Hematopoietic multipotent progenitor cell treated with erythropoietin and hydrocortisone succinate and interleukin-3 and kit ligand, for 4 days (in vitro differentiated cells): ENCODE measurements at regions not wholly inside any gene's neighbourhood (a gene's known extent, or its start where the extent isn't known, plus 50 kb on each side); places are given as distances from the start of the nearest gene placed in this dataset.

Experiments
- DNase-seq: peaks from one replicate; pipeline ENCODE4 v3.0.0-alpha.2; 2015

- no peak for DNase-seq
These were observed 235.7 kb downstream of the CDCA7 start for GRCh38 chr2:173590276-173590861.

GRCh38 chr2:173593109-173593508 lies 238.4 kb downstream of the CDCA7 start:
- no peak for DNase-seq

GRCh38 chr2:173596244-173596643 lies 241.6 kb downstream of the CDCA7 start:
- DNase-seq, result no peak

GRCh38 chr2:173598525-173598924 lies 243.9 kb downstream of the CDCA7 start:
- DNase-seq, result no peak

GRCh38 chr2:173599821-173600359 lies 245.2 kb downstream of the CDCA7 start:
- DNase-seq, result no peak

GRCh38 chr2:173602153-173602795 lies 247.6 kb downstream of the CDCA7 start:
- no peak for DNase-seq

- no peak for DNase-seq
These were observed 251.3 kb downstream of the CDCA7 start for GRCh38 chr2:173605994-173606393.

GRCh38 chr2:173606619-173607248 lies 252.1 kb downstream of the CDCA7 start:
- no peak for DNase-seq

GRCh38 chr2:173607606-173608311 lies 253.1 kb downstream of the CDCA7 start:
- DNase-seq, result peak; percentile 13

GRCh38 chr2:173611121-173611520 lies 256.4 kb downstream of the CDCA7 start:
- no peak for DNase-seq

GRCh38 chr2:173612354-173612753 lies 257.7 kb downstream of the CDCA7 start:
- DNase-seq, result no peak

GRCh38 chr2:173613386-173613785 lies 258.7 kb downstream of the CDCA7 start:
- no peak for DNase-seq

GRCh38 chr2:173614265-173614930 lies 259.7 kb downstream of the CDCA7 start:
- no peak for DNase-seq

- DNase-seq, result no peak
These were observed 269.0 kb downstream of the CDCA7 start for GRCh38 chr2:173623438-173624319.

GRCh38 chr2:173625315-173625714 lies 270.6 kb downstream of the CDCA7 start:
- no peak for DNase-seq

GRCh38 chr2:173629076-173629475 lies 274.4 kb downstream of the CDCA7 start:
- DNase-seq, result no peak

GRCh38 chr2:173630425-173631126 lies 275.9 kb downstream of the CDCA7 start:
- no peak for DNase-seq

GRCh38 chr2:173631127-173631460 lies 276.4 kb downstream of the CDCA7 start:
- no peak for DNase-seq

- no peak for DNase-seq
These were observed 289.5 kb downstream of the CDCA7 start for GRCh38 chr2:173644146-173644545.

GRCh38 chr2:173647681-173648311 lies 293.1 kb downstream of the CDCA7 start:
- DNase-seq, result no peak

- DNase-seq, result no peak
These were observed 294.1 kb downstream of the CDCA7 start for GRCh38 chr2:173648816-173649215.
